Esophagus squamous epithelium (tissue), 5 donors: ENCODE measurements at regions not wholly inside any gene's neighbourhood (a gene's known extent, or its start where the extent isn't known, plus 50 kb on each side); places are given as distances from the start of the nearest gene placed in this dataset.

Source experiments
- DNase-seq: peaks from one replicate; lab custom pipeline; 2025; lab: John Stamatoyannopoulos, UW
- H3K27ac ChIP-seq, 4 donors: fragments of 200-600 bp; sonication (generic); one replicate each; pipeline ENCODE4 v1.5.1; 2016 to 2019; ENCODE audit warnings: mild to moderate bottlenecking in 1 of 4
- H3K27me3 ChIP-seq, 4 donors: fragments of 200-600 bp; sonication (generic); 1 replicate in 3 of 4; 2 replicates in 1 of 4; pipeline versions ENCODE4 v1.5.1 to v1.6.0; 2017 to 2021; ENCODE audit warnings: antibody characterized with exemption in 1 of 4
- H3K36me3 ChIP-seq, 3 donors: fragments of 200-600 bp; sonication (generic); one replicate each; pipeline ENCODE4 v1.5.1; 2016 to 2019
- H3K4me1 ChIP-seq, 3 donors: fragments of 200-600 bp; sonication (generic); one replicate each; pipeline ENCODE4 v1.5.1; 2017 to 2019
- H3K4me3 ChIP-seq, 4 donors: fragments of 200-600 bp; sonication (generic); 1 replicate in 3 of 4; 2 replicates in 1 of 4; pipeline ENCODE4 v1.5.1; 2016 to 2019; ENCODE audit warnings: mild to moderate bottlenecking in 2 of 4, moderate library complexity in 1 of 4
- H3K9me3 ChIP-seq, 3 donors: fragments of 200-600 bp; sonication (generic); one replicate each; pipeline ENCODE4 v1.5.1; 2016 to 2019
- CTCF ChIP-seq, 6 experiments: fragments of 450-650 bp in 4 of 6; fragments of 200-600 bp in 2 of 6; sonication (generic) in 2 of 6; IDR thresholded peaks; one replicate each; pipeline ENCODE4 v1.5.1; 2016 to 2019; ENCODE audit warnings: antibody characterized with exemption in 6 of 6, mild to moderate bottlenecking in 4 of 6, moderate library complexity in 4 of 6
- POLR2A ChIP-seq, 4 donors: fragments of 450-650 bp; IDR thresholded peaks; one replicate each; pipeline ENCODE4 v1.6.1; 2017; ENCODE audit warnings: antibody characterized with exemption in 4 of 4, mild to moderate bottlenecking in 4 of 4, moderate library complexity in 3 of 4
- WGBS, 2 donors: methylation state at CpG; one replicate each; pipeline ENCODE4 v1.1.5; 2018; 5-methylcytosine and 5-hydroxymethylcytosine counted together
- intact Hi-C: fragments of 100-400 bp; cut with DNase I; formaldehyde crosslinking; loops from one replicate; pipeline ENCODE4 v1.15.0; 2022
- donor health status: DM: yes; HTN: yes; CAD: no.

- no peaks in the 10 kb centered on the region for H3K9me3 ChIP-seq
- WGBS, 2 donors: 69 to 72% methylated on average over 2 of the region's 2 CpGs
- TF ChIP-seq POLR2A (IDR thresholded peaks at IDR 0.05) (no peak), CTCF (IDR thresholded peaks at IDR 0.05) (no peak)
- intact Hi-C loops: no loop called here
- H3K4me1 ChIP-seq: no peaks in the 10 kb centered on the region
- no peaks in the 10 kb centered on the region for H3K27me3 ChIP-seq
- H3K36me3 ChIP-seq: no peaks in the 10 kb centered on the region
- no peak overlapping the region for H3K4me3 ChIP-seq
- no peak for DNase-seq
- H3K27ac ChIP-seq: no peak overlapping the region
Measured at GRCh38 chr7:50214126-50214670, 90.3 kb upstream of the IKZF1 start.

GRCh38 chr7:50213622-50214017 lies 90.9 kb upstream of the IKZF1 start:
- 59 to 71% methylated on average over 3 to 4 of the region's 4 CpGs for WGBS, 2 donors
- H3K9me3 ChIP-seq: no peaks in the 10 kb centered on the region
- H3K36me3 ChIP-seq: no peaks in the 10 kb centered on the region
- H3K4me3 ChIP-seq: no peak overlapping the region
- H3K27me3 ChIP-seq: no peaks in the 10 kb centered on the region
- H3K4me1 ChIP-seq: no peaks in the 10 kb centered on the region
- no peak for DNase-seq
- H3K27ac ChIP-seq: no peak overlapping the region
- intact Hi-C loops: no loop called here
- no peak for TF ChIP-seq CTCF (IDR thresholded peaks at IDR 0.05)
- TF ChIP-seq POLR2A (IDR thresholded peaks at IDR 0.05): no peak

- Histone ChIP-seq H3K4me3 (no peak overlapping the region), H3K27ac (peak overlapping the region in 1 of 4 donors; percentile 39), H3K4me1 (no peaks in the 10 kb centered on the region), H3K9me3 (no peaks in the 10 kb centered on the region), H3K27me3 (no peaks in the 10 kb centered on the region), H3K36me3 (no peaks in the 10 kb centered on the region)
- intact Hi-C loops: no loop called here
- no peak for DNase-seq
- WGBS, 2 donors: 72 to 82% methylated on average over 9 to 12 of the region's 15 CpGs
- TF ChIP-seq CTCF (IDR thresholded peaks at IDR 0.05): no peak
- no peak for TF ChIP-seq POLR2A (IDR thresholded peaks at IDR 0.05)
Measured at GRCh38 chr7:50212666-50213621, 91.6 kb upstream of the IKZF1 start.

- TF ChIP-seq CTCF (IDR thresholded peaks at IDR 0.05) (no peak), POLR2A (IDR thresholded peaks at IDR 0.05) (no peak)
- no peak for DNase-seq
- Histone ChIP-seq H3K4me1 (no peaks in the 10 kb centered on the region), H3K9me3 (no peaks in the 10 kb centered on the region), H3K27ac (no peak overlapping the region), H3K36me3 (no peaks in the 10 kb centered on the region), H3K4me3 (no peak overlapping the region), H3K27me3 (peaks cover 0 to 5% (median 0%) of the 10 kb centered on the region in 4 donors)
- intact Hi-C loops: no loop called here
- 58 to 80% methylated on average over 4 to 8 of the region's 10 CpGs for WGBS, 2 donors
Measured at GRCh38 chr7:50212016-50212325, 92.5 kb upstream of the IKZF1 start.
